GM21447 (cell line): ENCODE measurements at regions not wholly inside any gene's neighbourhood (a gene's known extent, or its start where the extent isn't known, plus 50 kb on each side); places are given as distances from the start of the nearest gene placed in this dataset.
"Not testable (repeated sequence)": the region's sequence is repeated elsewhere in the genome, so short reads cannot be mapped to it uniquely, and the experiment has no call there.

Experiments used
- ATAC-seq: cut with Tn5 transposase; IDR thresholded peaks from one replicate; pipeline ENCODE4 v1.9.1; 2021; ENCODE audit not compliant: unreplicated experiment

DNA sequence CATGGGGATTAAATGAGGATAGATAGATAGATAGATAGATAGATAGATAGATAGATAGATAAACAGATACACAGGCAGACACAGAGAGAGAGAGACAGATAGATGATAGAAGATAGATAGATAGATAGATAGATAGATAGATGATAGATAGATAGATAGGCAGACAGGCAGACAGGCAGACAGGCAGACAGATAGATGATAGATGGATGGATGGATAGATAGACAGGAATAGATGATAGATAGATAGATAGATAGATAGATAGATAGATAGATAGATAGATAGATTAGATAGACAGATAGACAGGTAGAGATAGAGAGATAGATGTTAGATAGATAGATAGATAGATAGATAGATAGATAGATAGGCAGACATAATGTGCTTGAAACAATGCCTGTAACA, 137.3 kb downstream of the MED10 start:
- ATAC-seq, result not testable (repeated sequence)

DNA sequence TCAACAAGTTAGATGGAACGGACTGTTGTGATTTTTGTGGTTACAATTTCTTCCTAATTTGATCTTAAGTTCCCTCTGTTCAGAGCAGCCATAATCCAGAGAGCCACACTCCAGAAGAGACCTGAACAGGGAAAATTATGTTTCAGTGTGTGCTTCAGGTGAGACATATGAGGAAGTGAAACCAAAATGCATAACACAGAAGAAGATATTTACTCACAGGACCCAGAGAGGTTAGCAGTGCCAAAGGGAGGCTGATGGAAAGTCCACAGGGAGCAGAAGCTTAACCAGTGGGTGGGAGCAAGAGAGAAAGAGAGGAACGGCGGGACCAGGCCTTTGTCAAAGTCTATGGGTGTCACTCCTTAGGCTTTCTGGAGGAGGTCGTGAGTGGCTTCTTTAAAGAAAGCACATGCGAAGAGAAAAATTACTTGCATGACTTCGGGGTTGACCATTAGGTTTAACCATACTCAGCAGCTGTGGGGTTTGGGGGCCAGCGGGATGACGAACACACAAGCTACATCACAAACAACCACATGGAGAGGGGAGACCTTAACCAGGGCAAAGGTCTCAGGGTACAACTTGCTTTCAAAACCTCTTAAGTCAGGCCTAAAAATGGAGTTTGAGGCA, 141.4 kb downstream of the MED10 start:
- ATAC-seq, result no peak

DNA sequence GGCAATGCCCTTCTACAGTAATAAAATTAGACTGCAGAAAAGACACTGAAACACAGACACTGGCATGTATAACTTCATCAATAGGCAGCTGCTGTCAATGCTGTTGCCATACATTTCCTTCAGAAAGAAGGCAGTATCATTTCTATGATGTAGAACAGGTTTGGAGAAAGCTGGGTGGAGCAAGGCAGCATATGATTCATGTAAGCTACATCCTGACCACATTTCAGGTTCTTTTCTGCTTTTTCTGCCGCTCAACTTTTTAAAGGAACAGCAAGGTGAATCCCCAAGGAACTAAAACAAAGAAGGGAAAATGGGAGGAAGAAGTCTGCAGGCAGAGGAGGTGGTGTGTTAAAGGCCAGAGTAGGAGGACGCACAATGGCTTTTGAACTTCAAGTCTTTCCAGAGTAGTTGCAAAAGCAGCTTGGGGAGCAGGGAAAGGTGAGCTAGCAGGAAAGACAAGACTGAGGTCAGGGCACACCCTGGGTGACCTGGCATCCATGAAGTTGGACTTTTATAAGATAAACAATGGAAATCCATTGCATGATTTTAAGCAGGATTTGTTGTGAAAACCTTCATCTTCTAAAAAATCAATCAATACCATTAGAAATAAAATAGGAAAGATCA, 142.1 kb downstream of the MED10 start:
- ATAC-seq, result no peak

DNA sequence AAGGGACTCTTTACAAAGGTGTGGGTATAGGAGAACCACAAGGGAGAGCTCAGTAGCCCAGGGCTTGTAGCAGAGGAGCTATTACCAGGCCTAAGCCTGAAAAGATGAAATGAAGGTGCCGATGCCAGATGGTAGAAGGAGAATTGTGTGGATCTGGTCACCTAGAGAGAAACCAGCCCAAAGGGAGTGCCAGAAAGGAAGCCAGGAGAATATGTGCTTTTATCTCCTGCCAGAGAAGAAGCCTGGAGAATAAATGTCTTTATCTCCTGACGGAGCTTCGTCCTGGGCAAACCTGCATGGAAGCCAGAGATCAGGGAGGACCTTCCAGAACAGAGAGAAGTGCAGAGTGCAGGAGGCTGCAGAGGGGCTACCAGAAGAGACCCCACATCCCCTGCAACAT, 142.6 kb downstream of the MED10 start:
- ATAC-seq, result no peak

- no peak for ATAC-seq
Measured at GRCh38 chr5:6228257-6229250, 149.8 kb downstream of the MED10 start.

DNA sequence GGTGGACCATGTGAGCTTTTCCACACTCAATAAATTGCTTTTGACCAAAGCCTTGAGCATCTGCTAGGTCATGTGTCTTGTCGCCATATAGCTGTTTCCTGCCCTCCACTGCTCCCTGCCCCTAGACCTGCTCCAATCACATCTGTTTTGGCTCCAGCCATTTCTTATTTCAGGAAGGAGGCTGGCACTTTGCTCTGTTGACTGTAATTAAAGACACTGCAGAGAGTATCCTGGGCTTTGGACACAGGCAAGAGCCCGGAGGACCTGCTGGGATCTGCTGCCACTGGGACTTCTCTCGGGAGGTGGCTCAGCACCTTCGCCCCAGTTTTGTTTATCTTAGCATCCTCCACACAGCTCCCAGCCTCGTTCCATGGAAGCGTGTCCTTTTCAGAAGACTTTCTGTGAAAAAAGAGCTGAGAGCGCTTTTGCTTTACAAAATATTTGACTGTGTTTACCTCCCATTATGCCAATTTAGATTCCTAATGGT, 153.2 kb downstream of the MED10 start:
- no peak for ATAC-seq

- ATAC-seq, result no peak
Measured at GRCh38 chr5:6224406-6224805, 153.9 kb downstream of the MED10 start.

DNA sequence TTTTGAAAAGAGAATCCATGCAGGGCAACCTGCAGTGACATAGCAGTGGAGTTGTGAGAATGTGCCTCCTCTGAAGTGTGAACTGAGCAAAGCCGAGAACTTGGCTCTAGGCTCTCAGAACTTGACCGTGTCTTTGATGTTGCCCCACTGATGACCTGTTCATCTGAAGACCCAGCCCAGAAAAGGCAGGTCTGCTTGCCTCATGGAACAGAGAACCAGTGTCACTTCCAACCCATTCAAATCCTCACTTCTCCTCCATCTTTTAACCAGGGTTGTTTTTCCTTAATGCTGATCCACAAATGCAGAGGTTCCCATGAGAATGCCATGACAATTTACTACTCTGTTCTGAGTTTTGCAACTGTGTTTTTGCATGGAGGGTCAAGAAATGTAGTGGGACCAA, 155.4 kb downstream of the MED10 start:
- ATAC-seq, result no peak

DNA sequence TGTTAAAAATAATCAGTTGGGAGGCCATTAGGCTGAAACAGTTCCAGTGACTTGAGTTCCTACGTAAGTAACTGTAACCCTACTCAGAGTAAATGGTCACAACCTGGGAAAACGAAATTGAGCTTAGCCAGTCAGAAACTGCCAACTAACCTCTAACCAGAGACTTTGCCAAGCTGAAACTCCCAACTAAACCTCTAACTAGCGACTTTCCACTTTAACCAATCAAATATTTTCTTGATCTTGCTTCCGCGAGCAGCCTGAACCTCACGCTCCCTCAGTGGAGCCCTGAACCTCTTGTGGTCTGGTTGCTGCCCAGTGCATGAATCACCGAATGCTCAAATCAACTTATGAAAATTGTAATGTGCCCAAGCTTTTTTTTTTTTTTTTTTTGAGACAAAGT, 156.2 kb downstream of the MED10 start:
- ATAC-seq, result no peak

GRCh38 chr5:6221141-6221626, 157.2 kb downstream of the MED10 start:
- no peak for ATAC-seq

DNA sequence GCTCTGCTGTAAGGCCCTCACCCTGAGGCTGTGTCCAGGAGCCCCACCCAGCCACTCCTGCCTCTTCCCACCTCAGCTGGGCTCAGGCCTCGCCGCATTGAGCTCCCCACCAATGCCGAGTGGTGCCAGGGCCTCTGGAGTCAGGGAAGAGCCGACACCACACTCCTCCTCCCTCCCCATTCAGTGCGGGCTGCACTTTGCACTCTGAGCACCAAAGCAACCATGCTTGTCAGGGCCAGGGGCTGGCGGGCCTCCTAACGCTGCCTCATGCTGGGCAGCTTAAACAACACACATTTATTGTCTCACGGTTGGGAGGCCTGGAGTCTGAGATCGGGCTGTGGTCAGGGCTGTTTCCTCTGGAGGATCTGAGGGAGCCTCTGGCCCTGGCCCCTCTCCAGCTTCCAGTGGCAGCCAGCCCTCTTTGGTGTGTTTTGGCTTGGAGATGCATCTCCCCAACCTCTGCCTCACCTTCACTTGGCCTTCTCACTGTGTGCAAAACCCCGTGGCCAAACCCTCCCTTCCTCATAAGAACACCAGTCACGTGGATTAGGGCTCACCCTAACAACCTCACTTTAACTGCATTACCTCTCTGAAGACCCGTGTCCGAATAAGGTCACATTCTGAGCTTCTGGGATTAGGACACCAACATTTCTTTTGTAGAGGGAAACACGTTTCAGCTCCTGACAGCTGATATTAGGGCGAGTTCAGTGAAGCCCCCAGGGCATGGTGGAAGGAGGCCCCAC, 157.8 kb downstream of the MED10 start:
- no peak for ATAC-seq

GRCh38 chr5:6218517-6218916, 159.8 kb downstream of the MED10 start:
- ATAC-seq, result no peak

DNA sequence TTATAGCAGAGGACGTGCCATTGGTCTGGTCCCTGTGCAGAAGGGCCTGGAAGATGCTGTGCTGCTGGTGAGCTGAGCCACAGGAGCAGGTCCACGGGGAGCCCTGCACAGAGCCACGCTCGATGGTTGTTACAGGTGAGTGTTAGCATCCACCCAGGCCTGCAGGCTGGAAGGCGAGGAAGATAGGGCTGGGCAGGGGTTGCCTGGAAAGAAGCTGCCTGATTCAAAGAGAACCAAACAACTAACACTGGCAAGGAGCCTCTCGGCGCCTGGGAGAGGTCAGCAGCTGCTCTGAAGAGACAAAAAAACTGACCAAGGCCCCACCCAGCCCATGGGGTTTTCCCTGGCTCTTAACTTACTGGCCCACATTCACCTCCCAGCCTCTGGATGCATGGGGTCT, 160.2 kb downstream of the MED10 start:
- no peak for ATAC-seq

- no peak for ATAC-seq
Measured at GRCh38 chr5:6216471-6217075, 161.8 kb downstream of the MED10 start.

DNA sequence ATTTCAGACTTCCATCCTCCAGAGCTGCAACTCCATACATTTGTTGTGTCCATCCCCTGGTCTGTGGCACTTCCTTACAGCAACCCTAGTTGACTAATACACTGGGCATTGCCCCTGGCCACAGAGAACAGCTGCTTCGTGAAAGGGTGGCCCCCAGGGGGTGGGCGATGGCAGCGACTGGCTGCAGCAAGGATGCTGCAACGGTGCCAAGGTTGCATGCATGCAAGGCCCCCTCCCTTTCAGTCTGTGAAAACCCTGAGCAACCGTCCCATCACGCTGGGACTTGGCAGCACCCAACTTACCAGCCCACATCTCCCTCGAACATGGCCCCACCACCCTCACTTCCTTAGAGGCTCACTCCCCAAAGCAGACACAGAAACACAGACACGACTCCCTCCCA, 162.5 kb downstream of the MED10 start:
- no peak for ATAC-seq

DNA sequence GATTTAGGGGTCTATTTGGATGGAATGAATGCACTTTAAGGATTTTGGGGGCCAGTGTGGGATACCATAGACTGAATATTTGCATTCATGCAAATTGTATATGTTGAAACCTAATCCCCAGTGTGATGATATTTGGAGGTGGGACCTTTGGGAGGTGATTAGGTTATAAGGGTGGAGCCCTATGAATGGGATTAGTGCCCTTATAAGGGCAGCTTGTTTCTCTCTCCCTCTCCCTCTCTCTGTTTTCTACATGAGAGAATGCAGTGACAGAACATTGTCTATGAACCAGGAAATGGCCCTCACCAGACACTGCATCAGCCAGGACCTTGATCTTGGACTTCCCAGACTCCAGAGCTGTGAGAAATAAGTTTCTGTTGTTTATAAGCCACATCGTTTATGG, 166.1 kb downstream of the MED10 start:
- no peak for ATAC-seq

- ATAC-seq, result no peak
Measured at GRCh38 chr5:6206501-6206900, 171.8 kb downstream of the MED10 start.

DNA sequence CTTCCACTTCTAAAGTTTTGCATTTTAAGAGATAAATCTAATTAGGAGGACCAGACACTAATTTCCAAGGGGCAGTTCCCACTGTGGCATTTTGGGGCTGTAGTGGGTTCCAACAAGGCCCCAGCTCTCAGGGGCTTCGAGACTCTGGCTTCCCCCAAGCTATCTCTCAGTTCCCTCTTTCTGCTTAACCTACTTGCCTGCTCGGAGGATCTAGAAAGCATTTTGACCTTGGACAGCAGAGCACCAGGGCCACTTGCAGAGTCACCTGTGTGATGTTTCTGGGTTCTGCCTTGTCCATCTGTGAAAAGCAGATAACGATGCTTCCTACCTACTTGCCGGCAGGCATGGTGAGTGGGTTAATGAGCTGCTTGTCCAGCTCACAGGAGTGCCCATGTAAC, 175.4 kb downstream of the MED10 start:
- ATAC-seq, result no peak

GRCh38 chr5:6202149-6202967, 176.0 kb downstream of the MED10 start:
- no peak for ATAC-seq

DNA sequence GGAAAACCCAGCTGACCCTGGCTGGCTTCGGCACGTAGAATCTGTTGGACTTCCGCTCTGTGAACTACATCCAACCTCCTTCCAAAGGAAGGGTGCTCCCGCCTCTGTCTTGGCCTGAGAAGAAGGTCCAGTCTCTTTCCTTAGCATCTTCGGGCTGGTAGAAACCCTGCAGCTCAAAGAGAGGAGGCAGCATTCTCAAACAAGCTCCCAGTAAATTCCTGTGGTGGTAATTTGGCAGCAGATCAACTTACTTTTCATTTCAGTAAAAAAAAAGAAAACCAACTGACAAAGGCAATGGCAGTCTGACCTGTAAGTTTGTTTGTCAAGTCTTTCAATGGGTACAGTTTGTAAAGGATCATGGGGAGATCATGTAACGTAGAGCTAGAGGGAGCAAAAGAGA, 176.7 kb downstream of the MED10 start:
- no peak for ATAC-seq
